H1 (cell line): ENCODE measurements at regions not wholly inside any gene's neighbourhood (a gene's known extent, or its start where the extent isn't known, plus 50 kb on each side); places are given as distances from the start of the nearest gene placed in this dataset.

Source experiments
- CTCF ChIA-PET: fragments of 300-600 bp; sonication (Branson Sonifier 250); formaldehyde crosslinking; loops from one replicate; lab custom pipeline; 2021; ENCODE audit not compliant: partially characterized antibody; lab: Charles Lee
- POLR2A ChIA-PET: fragments of 300-600 bp; sonication (Branson Sonifier 250); formaldehyde crosslinking; loops from one replicate; lab custom pipeline; 2021; ENCODE audit warnings: inconsistent platforms; ENCODE audit not compliant: partially characterized antibody; lab: Charles Lee
- DNase-seq, 2 experiments: peaks; one replicate each; pipeline versions ENCODE4 v3.0.0 to v3.0.0-alpha.2; 2010 to 2022; ENCODE audit warnings: low spot score in 2 of 2, low read depth in 1 of 2, mixed read lengths in 1 of 2
- FAIRE-seq: peaks from 2 replicates; lab custom pipeline; 2011; peaks lifted over from hg19 to GRCh38; lab: Jason Lieb, UNC
- H2AFZ ChIP-seq: 2 replicates; pipeline ENCODE4 v1.8.1; 2012; ENCODE audit warnings: low read length, inconsistent platforms
- H2AK5ac ChIP-seq: 2 replicates; pipeline ENCODE4 v1.6.1; 2013; ENCODE audit warnings: low read depth, low read length
- H2BK120ac ChIP-seq: replicated peaks from 2 replicates; pipeline ENCODE3; 2013; ENCODE audit warnings: low read depth, low read length, inconsistent platforms
- H2BK12ac ChIP-seq: 2 replicates; pipeline ENCODE4 v1.6.1; 2013; ENCODE audit warnings: low read depth, low read length
- H2BK15ac ChIP-seq: 2 replicates; pipeline ENCODE4 v1.6.1; 2013; ENCODE audit warnings: low read length
- H2BK20ac ChIP-seq: 2 replicates; pipeline ENCODE4 v1.6.1; 2013; ENCODE audit warnings: low read length
- H2BK5ac ChIP-seq: 2 replicates; pipeline ENCODE4 v1.6.1; 2013; ENCODE audit warnings: low read depth, low read length
- H3K14ac ChIP-seq: 2 replicates; pipeline ENCODE4 v1.6.1; 2013; ENCODE audit warnings: inconsistent platforms; ENCODE audit not compliant: insufficient read length
- H3K18ac ChIP-seq: 2 replicates; pipeline ENCODE4 v1.6.1; 2013; ENCODE audit warnings: low read length; ENCODE audit errors: extremely low read depth
- H3K23ac ChIP-seq: 2 replicates; pipeline ENCODE4 v1.6.1; 2013; ENCODE audit warnings: inconsistent platforms; ENCODE audit not compliant: insufficient read length
- H3K23me2 ChIP-seq: 2 replicates; pipeline ENCODE4 v1.6.1; 2013; ENCODE audit warnings: low read depth, low read length
- H3K27ac ChIP-seq: 2 replicates; pipeline ENCODE4 v1.6.1; 2011; ENCODE audit warnings: low read depth, low read length, inconsistent platforms
- H3K27me3 ChIP-seq, 4 experiments: replicated peaks in 1 of 4; 1 replicate in 1 of 4; 2 replicates in 3 of 4; pipeline versions ENCODE4 v1.6.1 to v1.8.1; 2011 to 2013; ENCODE audit warnings: low read length in 3 of 4, mild to moderate bottlenecking in 3 of 4, inconsistent platforms in 2 of 4, mixed read lengths in 2 of 4, moderate library complexity in 1 of 4; ENCODE audit not compliant: control insufficient read depth in 3 of 4, insufficient read depth in 3 of 4; ENCODE audit errors: extremely low read depth in 1 of 4
- H3K36me3 ChIP-seq, 4 experiments: 2 replicates each; pipeline versions ENCODE4 v1.6.1 to v1.8.1; 2011 to 2013; ENCODE audit warnings: mild to moderate bottlenecking in 4 of 4, low read length in 3 of 4, moderate library complexity in 2 of 4, control low read depth in 1 of 4, inconsistent platforms in 1 of 4; ENCODE audit not compliant: insufficient read depth in 4 of 4, control insufficient read depth in 2 of 4
- H3K4ac ChIP-seq: replicated peaks from 2 replicates; pipeline ENCODE3; 2013; ENCODE audit warnings: low read length, low read depth, mixed read lengths, inconsistent platforms; ENCODE audit not compliant: insufficient read length
- H3K4me1 ChIP-seq, 4 experiments: replicated peaks in 1 of 4; 1 replicate in 1 of 4; 2 replicates in 3 of 4; pipeline versions ENCODE4 v1.6.1 to v1.8.1; 2011 to 2013; ENCODE audit warnings: low read length in 3 of 4, inconsistent platforms in 2 of 4, mixed read lengths in 1 of 4; ENCODE audit not compliant: insufficient read depth in 4 of 4, control insufficient read depth in 3 of 4
- H3K4me2 ChIP-seq, 2 experiments: 2 replicates each; pipeline versions ENCODE4 v1.6.1 to v1.8.1; 2011 to 2013; ENCODE audit warnings: low read depth in 2 of 2, low read length in 2 of 2, control low read depth in 1 of 2, inconsistent platforms in 1 of 2, mild to moderate bottlenecking in 1 of 2; ENCODE audit not compliant: insufficient read depth in 1 of 2
- H3K4me3 ChIP-seq, 4 experiments: fragments of 200-600, 300-600 bp in 1 of 4; sonication (generic), shearing (Covaris generic), sonication (Bioruptor Twin) in 1 of 4; 2 replicates each; pipeline versions ENCODE4 v1.5.1 to v1.8.1; 2011 to 2016; ENCODE audit warnings: low read length in 4 of 4, low read depth in 3 of 4, control low read depth in 2 of 4, inconsistent platforms in 2 of 4, mild to moderate bottlenecking in 2 of 4, mixed read lengths in 1 of 4, moderate library complexity in 1 of 4; ENCODE audit not compliant: insufficient read depth in 2 of 4; ENCODE audit errors: extremely low read depth in 1 of 4
- H3K56ac ChIP-seq: replicated peaks from 2 replicates; pipeline ENCODE3; 2013; ENCODE audit warnings: low read depth, mild to moderate bottlenecking, mixed read lengths, low read length, inconsistent platforms; ENCODE audit not compliant: insufficient read length
- H3K79me1 ChIP-seq: 2 replicates; pipeline ENCODE4 v1.6.1; 2013; ENCODE audit warnings: low read depth, low read length, control low read depth
- H3K79me2 ChIP-seq, 2 experiments: 2 replicates each; pipeline versions ENCODE4 v1.6.1 to v1.8.1; 2012 to 2013; ENCODE audit warnings: low read length in 2 of 2, mild to moderate bottlenecking in 2 of 2, inconsistent platforms in 1 of 2; ENCODE audit not compliant: insufficient read depth in 2 of 2, control insufficient read depth in 1 of 2
- H3K9ac ChIP-seq, 4 experiments: replicated peaks in 1 of 4; 1 replicate in 1 of 4; 2 replicates in 3 of 4; pipeline versions ENCODE4 v1.6.1 to v1.8.1; 2011 to 2013; ENCODE audit warnings: low read depth in 3 of 4, low read length in 3 of 4, control low read depth in 2 of 4, mild to moderate bottlenecking in 2 of 4, moderate library complexity in 2 of 4, inconsistent platforms in 1 of 4; ENCODE audit errors: extremely low read depth in 1 of 4
- H3K9me3 ChIP-seq, 2 experiments: 2 replicates each; pipeline versions ENCODE4 v1.6.1 to v1.8.1; 2012 to 2013; ENCODE audit warnings: mild to moderate bottlenecking in 2 of 2, moderate library complexity in 2 of 2, control low read depth in 1 of 2, inconsistent platforms in 1 of 2, low read depth in 1 of 2, low read length in 1 of 2, mixed read lengths in 1 of 2; ENCODE audit not compliant: insufficient read depth in 2 of 2
- H4K20me1 ChIP-seq, 2 experiments: replicated peaks in 1 of 2; 2 replicates each; pipeline versions ENCODE3 to v1.8.1; 2011 to 2013; ENCODE audit warnings: inconsistent platforms in 2 of 2, low read length in 2 of 2, mild to moderate bottlenecking in 1 of 2; ENCODE audit not compliant: insufficient read depth in 2 of 2, control insufficient read depth in 1 of 2
- H4K5ac ChIP-seq: 2 replicates; pipeline ENCODE4 v1.6.1; 2013; ENCODE audit warnings: low read length, low read depth, mixed read lengths, inconsistent platforms; ENCODE audit not compliant: insufficient read length
- H4K8ac ChIP-seq: 2 replicates; pipeline ENCODE4 v1.8.0; 2013; ENCODE audit warnings: mild to moderate bottlenecking, moderate library complexity, low read length, inconsistent platforms; ENCODE audit not compliant: insufficient read depth; ENCODE audit errors: extremely low read depth
- H4K91ac ChIP-seq: replicated peaks from 2 replicates; pipeline ENCODE3; 2013; ENCODE audit warnings: low read length, mixed read lengths, inconsistent platforms; ENCODE audit not compliant: insufficient read length
- BACH1 ChIP-seq: IDR thresholded peaks from 2 replicates; pipeline ENCODE4 v1.6.1; 2012; ENCODE audit warnings: low read length, improper control_type of control experiment
- BCL11A ChIP-seq, 2 experiments: IDR thresholded peaks; one replicate each; pipeline ENCODE4 v1.6.1; 2011; ENCODE audit warnings: low read depth in 2 of 2, low read length in 2 of 2, mild to moderate bottlenecking in 2 of 2
- EP300 ChIP-seq, 2 experiments: IDR thresholded peaks; 1 replicate in 1 of 2; 2 replicates in 1 of 2; pipeline ENCODE4 v1.6.1; 2011 to 2012; ENCODE audit warnings: low read depth in 2 of 2, low read length in 2 of 2, mild to moderate bottlenecking in 2 of 2, borderline replicate concordance in 1 of 2, inconsistent platforms in 1 of 2, moderate library complexity in 1 of 2
- KDM1A ChIP-seq: fragments of 200-600, 300-600 bp; sonication (generic); IDR thresholded peaks from 2 replicates; pipeline ENCODE4 v1.7.1; 2016; ENCODE audit warnings: mild to moderate bottlenecking, low read length, borderline replicate concordance
- PHF8 ChIP-seq: fragments of 200-600 bp; sonication (generic); conservative IDR thresholded peaks from 2 replicates; pipeline ENCODE4 v1.7.1; 2012; ENCODE audit warnings: low read depth, mild to moderate bottlenecking, inconsistent platforms, low read length, moderate library complexity
- POLR2AphosphoS5 ChIP-seq: IDR thresholded peaks from 2 replicates; pipeline ENCODE4 v1.6.1; 2011; ENCODE audit warnings: low read depth, low read length
- POU5F1 ChIP-seq: IDR thresholded peaks from 2 replicates; pipeline ENCODE4 v1.6.1; 2011; ENCODE audit warnings: low read depth, mild to moderate bottlenecking, low read length, moderate library complexity
- RBBP5 ChIP-seq: IDR thresholded peaks from 2 replicates; pipeline ENCODE4 v1.7.1; 2012; ENCODE audit warnings: low read depth, mild to moderate bottlenecking, inconsistent platforms, low read length, moderate library complexity, borderline replicate concordance
- SAP30 ChIP-seq: fragments of 300-600 bp; sonication (generic); IDR thresholded peaks from 2 replicates; pipeline ENCODE4 v1.7.1; 2012; ENCODE audit warnings: low read length, moderate library complexity, mild to moderate bottlenecking, inconsistent platforms; ENCODE audit not compliant: insufficient read depth, insufficient replicate concordance
- SRF ChIP-seq: IDR thresholded peaks from 2 replicates; pipeline ENCODE4 v1.6.1; 2011; ENCODE audit warnings: mild to moderate bottlenecking, low read depth, low read length, moderate library complexity
- SUZ12 ChIP-seq: fragments of 200-600 bp; sonication (generic); IDR thresholded peaks from 2 replicates; pipeline ENCODE4 v1.6.1; 2012; ENCODE audit warnings: mild to moderate bottlenecking, inconsistent platforms, low read length, moderate library complexity, mixed read lengths
- TAF7 ChIP-seq: optimal IDR thresholded peaks from 2 replicates; pipeline ENCODE3; 2011; ENCODE audit warnings: low read depth, mild to moderate bottlenecking, inconsistent platforms, low read length, moderate library complexity, borderline replicate concordance
- WGBS, 2 experiments: shearing (Covaris generic) in 1 of 2; methylation state at CpG; one replicate each; pipeline versions ENCODE4 v1.1.6 to v1.1.7; 2013 to 2015; ENCODE audit warnings: low lambda C conversion rate in 2 of 2, mixed read lengths in 2 of 2, inconsistent platforms in 1 of 2, low coverage in 1 of 2, missing lambda C conversion rate in 1 of 2; ENCODE audit not compliant: insufficient replicate concordance in 2 of 2, insufficient coverage in 1 of 2, insufficient read length in 1 of 2; ENCODE audit errors: extremely low coverage in 1 of 2, missing lambda C conversion rate in 1 of 2; 5-methylcytosine and 5-hydroxymethylcytosine counted together
- TF ChIP-seq, protein P1 (sequence below): IDR thresholded peaks from 2 replicates; pipeline ENCODE4 v1.6.1; 2012; ENCODE audit warnings: inconsistent platforms
- TF ChIP-seq, protein P2 (sequence below): IDR thresholded peaks from 2 replicates; pipeline ENCODE4 v1.6.1; 2012; ENCODE audit warnings: inconsistent platforms

DNA sequence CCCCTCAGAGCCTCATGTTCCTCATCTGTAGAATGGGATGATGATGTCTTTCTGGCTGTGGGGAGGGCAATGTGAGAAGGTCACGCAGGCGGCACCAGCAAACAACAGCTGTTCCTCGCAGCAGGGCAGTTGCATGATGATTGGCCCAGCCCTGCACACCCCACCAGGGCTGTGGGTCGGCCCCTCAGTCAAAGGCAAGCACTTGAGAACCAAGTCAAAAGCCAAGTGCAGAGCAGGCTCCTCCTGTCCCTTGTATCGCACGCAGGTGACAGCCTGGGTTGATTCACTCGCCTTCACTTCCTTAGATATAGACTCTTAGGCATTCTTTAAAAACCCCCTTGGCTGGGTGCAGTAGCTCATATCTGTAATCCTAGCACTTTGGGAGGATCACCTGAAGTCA lies 191.9 kb upstream of the C1orf174 start:
- Histone ChIP-seq H3K79me1 (no peaks in the 10 kb centered on the region), H3K18ac (no peak overlapping the region), H2AK5ac (no peak overlapping the region), H3K4me2 (no peak overlapping the region), H3K27me3 (no peaks in the 10 kb centered on the region; a peak in 1 of 7 replicates), H4K5ac (no peak overlapping the region), H2BK5ac (no peak overlapping the region), H3K79me2 (no peaks in the 10 kb centered on the region), H3K36me3 (no peaks in the 10 kb centered on the region), H3K23ac (no peak overlapping the region), H3K23me2 (no peaks in the 10 kb centered on the region), H3K4me1 (no peaks in the 10 kb centered on the region), H3K14ac (no peak overlapping the region), H3K4me3 (no peak overlapping the region), H3K4ac (no peak overlapping the region), H4K91ac (no peak overlapping the region), H2BK15ac (no peak overlapping the region), H3K56ac (no peak overlapping the region), H4K8ac (no peak overlapping the region), H4K20me1 (no peaks in the 10 kb centered on the region), H2AFZ (no peak overlapping the region), H3K9me3 (peaks cover 4 to 6% of the 10 kb centered on the region in 2 experiments; a peak in 1 of 4 replicates), H2BK120ac (no peak overlapping the region), H2BK20ac (no peak overlapping the region), H2BK12ac (no peak overlapping the region), H3K27ac (no peak overlapping the region), H3K9ac (no peak overlapping the region)
- FAIRE-seq (no peak), DNase-seq (no peak)
- CTCF ChIA-PET: no interaction called here
- 82% methylated on average over 5 of the region's 7 CpGs; no CpG with 5 or more reads in 1 of the 2 experiments for WGBS, 2 experiments
- POLR2A ChIA-PET: no interaction called here
- TF ChIP-seq POU5F1 (no peak), PHF8 (no peak), SRF (no peak), SAP30 (no peak), SUZ12 (no peak), RBBP5 (no peak), TAF7 (no peak), BCL11A (IDR thresholded peaks at IDR 0.05; ENCODE audit: low read depth in 2 of 2, low read length in 2 of 2) (no peak), KDM1A (no peak), POLR2AphosphoS5 (no peak), EP300 (IDR thresholded peaks at IDR 0.05; ENCODE audit: borderline replicate concordance in 1 of 2, low read depth in 2 of 2, low read length in 2 of 2) (no peak), BACH1 (no peak)
- TF ChIP-seq, protein P1, sequence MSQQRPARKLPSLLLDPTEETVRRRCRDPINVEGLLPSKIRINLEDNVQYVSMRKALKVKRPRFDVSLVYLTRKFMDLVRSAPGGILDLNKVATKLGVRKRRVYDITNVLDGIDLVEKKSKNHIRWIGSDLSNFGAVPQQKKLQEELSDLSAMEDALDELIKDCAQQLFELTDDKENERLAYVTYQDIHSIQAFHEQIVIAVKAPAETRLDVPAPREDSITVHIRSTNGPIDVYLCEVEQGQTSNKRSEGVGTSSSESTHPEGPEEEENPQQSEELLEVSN: no peak
- TF ChIP-seq, protein P2, sequence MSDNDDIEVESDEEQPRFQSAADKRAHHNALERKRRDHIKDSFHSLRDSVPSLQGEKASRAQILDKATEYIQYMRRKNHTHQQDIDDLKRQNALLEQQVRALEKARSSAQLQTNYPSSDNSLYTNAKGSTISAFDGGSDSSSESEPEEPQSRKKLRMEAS: no peak
